Stimulated activated CD4-positive, alpha-beta T cell treated with anti-CD3 and anti-CD28 coated beads, Interleukin-12 subunit alpha, Interleukin-12 subunit beta, amount 100 ng/mL, for 4 hours (primary cell): ENCODE measurements at regions not wholly inside any gene's neighbourhood (a gene's known extent, or its start where the extent isn't known, plus 50 kb on each side); places are given as distances from the start of the nearest gene placed in this dataset.
"Not testable (repeated sequence)": the region's sequence is repeated elsewhere in the genome, so short reads cannot be mapped to it uniquely, and the experiment has no call there.

Source experiments
- DNase-seq: peaks from one replicate; pipeline ENCODE4 v3.0.0-alpha.2; 2020

- no peak for DNase-seq
These were observed 102.8 kb upstream of the NUPR2 start for GRCh38 chr7:56219017-56219416.

GRCh38 chr7:56218510-56218909 is 102.3 kb upstream of the NUPR2 start:
- no peak for DNase-seq

GRCh38 chr7:56213574-56213973 is 97.4 kb upstream of the NUPR2 start:
- no peak for DNase-seq

- DNase-seq: no peak
These were observed 90.2 kb upstream of the NUPR2 start for GRCh38 chr7:56206420-56206819.

GRCh38 chr7:56199639-56200038 is 83.4 kb upstream of the NUPR2 start:
- DNase-seq: no peak

- not testable (repeated sequence) for DNase-seq
These were observed 80.0 kb upstream of the NUPR2 start for GRCh38 chr7:56196195-56196594.

GRCh38 chr7:56188823-56189346 is 72.7 kb upstream of the NUPR2 start:
- DNase-seq: no peak

- no peak for DNase-seq
These were observed 72.2 kb upstream of the NUPR2 start for GRCh38 chr7:56188376-56188775.

GRCh38 chr7:56181010-56181409 is 64.8 kb upstream of the NUPR2 start:
- no peak for DNase-seq

GRCh38 chr7:56175771-56176170 is 59.6 kb upstream of the NUPR2 start:
- no peak for DNase-seq

- DNase-seq: no peak
These were observed 58.9 kb upstream of the NUPR2 start for GRCh38 chr7:56174875-56175760.

GRCh38 chr7:56174346-56174874 is 58.2 kb upstream of the NUPR2 start:
- no peak for DNase-seq
